ENCODE measurements at regions not wholly inside any gene's neighbourhood (a gene's known extent, or its start where the extent isn't known, plus 50 kb on each side); places are given as distances from the start of the nearest gene placed in this dataset.

DNA sequence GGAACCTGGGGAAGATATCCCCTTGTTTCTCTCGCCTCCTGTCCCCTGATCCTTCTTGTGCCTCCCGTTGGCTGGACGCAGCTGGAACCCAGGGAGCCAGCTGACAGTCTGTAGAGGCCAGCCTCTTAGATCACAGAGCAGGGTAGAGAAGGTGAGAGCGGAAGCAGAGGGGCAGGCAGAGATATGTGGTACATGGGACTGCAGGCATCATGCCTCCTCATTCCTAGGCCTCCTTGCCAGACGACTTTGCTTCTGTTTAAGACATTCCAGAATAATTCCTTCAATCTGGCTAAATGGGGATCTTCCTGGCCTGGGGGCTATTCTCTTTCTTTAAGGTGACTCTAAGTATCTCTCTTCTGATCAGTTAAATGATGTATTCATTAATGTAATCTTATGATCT is 89.4 kb upstream of the MAX start:
- H3K4me3 ChIP-seq (ENCODE audit: low read depth, low read length) = no peak overlapping the region
- H3K27me3 ChIP-seq (ENCODE audit: control insufficient read depth, insufficient read depth, low read length) = no peaks in the 10 kb centered on the region
- no peak for DNase-seq (ENCODE audit: low read depth)
- H3K36me3 ChIP-seq (ENCODE audit: control insufficient read depth, insufficient read depth, low read length) = no peaks in the 10 kb centered on the region
- no peak for TF ChIP-seq CTCF (IDR thresholded peaks at IDR 0.05; ENCODE audit: insufficient read depth, low read length, poor library complexity, severe bottlenecking)

- no peak overlapping the region for H3K4me3 ChIP-seq (ENCODE audit: low read depth, low read length)
- no peak for TF ChIP-seq CTCF (IDR thresholded peaks at IDR 0.05; ENCODE audit: insufficient read depth, low read length, poor library complexity, severe bottlenecking)
- no peaks in the 10 kb centered on the region for H3K27me3 ChIP-seq (ENCODE audit: control insufficient read depth, insufficient read depth, low read length)
- no peak for DNase-seq (ENCODE audit: low read depth)
- no peaks in the 10 kb centered on the region for H3K36me3 ChIP-seq (ENCODE audit: control insufficient read depth, insufficient read depth, low read length)
These were observed 90.4 kb upstream of the MAX start for GRCh38 chr14:65192686-65193085.

GRCh38 chr14:65193916-65194590 is 91.7 kb upstream of the MAX start:
- no peak overlapping the region for H3K4me3 ChIP-seq (ENCODE audit: low read depth, low read length)
- no peaks in the 10 kb centered on the region for H3K36me3 ChIP-seq (ENCODE audit: control insufficient read depth, insufficient read depth, low read length)
- TF ChIP-seq CTCF (IDR thresholded peaks at IDR 0.05; ENCODE audit: insufficient read depth, low read length, poor library complexity, severe bottlenecking) = no peak
- no peak for DNase-seq (ENCODE audit: low read depth)
- no peaks in the 10 kb centered on the region for H3K27me3 ChIP-seq (ENCODE audit: control insufficient read depth, insufficient read depth, low read length)

GRCh38 chr14:65195042-65195719 is 92.9 kb upstream of the MAX start:
- DNase-seq (ENCODE audit: low read depth) = no peak
- TF ChIP-seq CTCF (IDR thresholded peaks at IDR 0.05; ENCODE audit: insufficient read depth, low read length, poor library complexity, severe bottlenecking) = no peak
- H3K4me3 ChIP-seq (ENCODE audit: low read depth, low read length) = no peak overlapping the region
- no peaks in the 10 kb centered on the region for H3K27me3 ChIP-seq (ENCODE audit: control insufficient read depth, insufficient read depth, low read length)
- no peaks in the 10 kb centered on the region for H3K36me3 ChIP-seq (ENCODE audit: control insufficient read depth, insufficient read depth, low read length)

- no peaks in the 10 kb centered on the region for H3K27me3 ChIP-seq (ENCODE audit: control insufficient read depth, insufficient read depth, low read length)
- no peak for DNase-seq (ENCODE audit: low read depth)
- H3K36me3 ChIP-seq (ENCODE audit: control insufficient read depth, insufficient read depth, low read length) = no peaks in the 10 kb centered on the region
- H3K4me3 ChIP-seq (ENCODE audit: low read depth, low read length) = no peak overlapping the region
- no peak for TF ChIP-seq CTCF (IDR thresholded peaks at IDR 0.05; ENCODE audit: insufficient read depth, low read length, poor library complexity, severe bottlenecking)
These were observed 96.0 kb upstream of the MAX start for GRCh38 chr14:65198346-65198745.

DNA sequence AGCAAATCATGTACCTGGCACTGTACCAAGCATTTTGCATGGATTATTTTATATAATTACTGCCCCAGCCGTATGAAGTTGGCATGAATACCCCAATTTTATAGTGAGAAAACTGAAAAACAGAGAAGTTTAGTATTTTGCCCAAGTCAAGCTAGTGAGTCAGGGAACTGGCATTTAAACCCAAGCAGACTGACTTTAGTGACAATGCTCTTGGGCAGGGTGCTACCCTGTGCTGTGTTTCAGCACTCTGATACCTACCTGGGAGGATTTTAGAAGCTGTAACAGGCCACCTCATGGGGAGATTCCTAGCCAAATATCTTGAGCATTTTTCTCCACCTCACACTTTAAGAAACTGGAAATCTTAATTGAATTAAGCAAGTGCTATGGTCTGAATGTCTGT is 98.1 kb upstream of the MAX start:
- Histone ChIP-seq H3K36me3 (ENCODE audit: control insufficient read depth, insufficient read depth, low read length) (no peaks in the 10 kb centered on the region), H3K4me3 (ENCODE audit: low read depth, low read length) (no peak overlapping the region), H3K27me3 (ENCODE audit: control insufficient read depth, insufficient read depth, low read length) (no peaks in the 10 kb centered on the region)
- DNase-seq (ENCODE audit: low read depth) = no peak
- no peak for TF ChIP-seq CTCF (IDR thresholded peaks at IDR 0.05; ENCODE audit: insufficient read depth, low read length, poor library complexity, severe bottlenecking)
